ENCODE measurements at regions not wholly inside any gene's neighbourhood (a gene's known extent, or its start where the extent isn't known, plus 50 kb on each side); places are given as distances from the start of the nearest gene placed in this dataset.

DNA sequence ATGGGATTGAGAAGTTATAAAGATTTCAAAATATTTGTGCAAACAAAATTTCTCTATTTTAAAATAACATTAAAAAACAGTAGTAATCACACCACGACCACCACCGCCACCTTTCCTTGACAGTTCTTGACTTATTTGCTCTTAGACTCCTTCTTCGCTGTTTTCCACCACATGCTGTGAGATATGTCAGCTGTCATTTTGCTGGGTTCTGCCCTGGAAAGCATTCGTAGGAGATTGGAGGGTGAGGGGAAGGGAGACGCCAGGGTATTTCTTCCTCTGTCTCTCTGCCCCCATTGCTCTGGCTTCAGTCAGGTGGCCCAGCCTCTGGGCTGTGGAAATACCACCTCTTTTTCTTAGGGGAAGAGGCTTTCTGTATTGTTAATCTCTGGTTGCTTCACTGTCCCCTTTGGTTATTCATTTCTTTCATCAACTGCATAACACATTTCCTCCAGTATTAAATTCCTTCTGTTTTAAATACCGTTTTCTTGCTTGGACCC is 186.2 kb downstream of the NEDD1 start:
- Histone ChIP-seq H3K79me2 (no peaks in the 10 kb centered on the region), H3K27me3 (no peaks in the 10 kb centered on the region), H3K4me3 (no peak overlapping the region), H3K36me3 (replicated peaks; ENCODE audit: insufficient read depth, low read depth) (no peaks in the 10 kb centered on the region), H4K20me1 (ENCODE audit: insufficient read depth, poor library complexity, severe bottlenecking) (no peaks in the 10 kb centered on the region), H3K27ac (no peak overlapping the region), H3K9me3 (ENCODE audit: low read depth) (no peaks in the 10 kb centered on the region), H2AFZ (no peak overlapping the region), H3K4me1 (ENCODE audit: insufficient read depth) (no peaks in the 10 kb centered on the region), H3K4me2 (no peak overlapping the region), H3K9me2 (replicated peaks; ENCODE audit: insufficient read depth) (no peaks in the 10 kb centered on the region)
- DNase-seq (ENCODE audit: low spot score): no peak
- TF ChIP-seq EZH2phosphoT487 (IDR thresholded peaks at IDR 0.05; ENCODE audit: low read depth, severe bottlenecking, unreplicated experiment) (no peak), EZH2 (IDR thresholded peaks at IDR 0.05; ENCODE audit: borderline replicate concordance) (no peak)
- TF ChIP-seq, protein P1, sequence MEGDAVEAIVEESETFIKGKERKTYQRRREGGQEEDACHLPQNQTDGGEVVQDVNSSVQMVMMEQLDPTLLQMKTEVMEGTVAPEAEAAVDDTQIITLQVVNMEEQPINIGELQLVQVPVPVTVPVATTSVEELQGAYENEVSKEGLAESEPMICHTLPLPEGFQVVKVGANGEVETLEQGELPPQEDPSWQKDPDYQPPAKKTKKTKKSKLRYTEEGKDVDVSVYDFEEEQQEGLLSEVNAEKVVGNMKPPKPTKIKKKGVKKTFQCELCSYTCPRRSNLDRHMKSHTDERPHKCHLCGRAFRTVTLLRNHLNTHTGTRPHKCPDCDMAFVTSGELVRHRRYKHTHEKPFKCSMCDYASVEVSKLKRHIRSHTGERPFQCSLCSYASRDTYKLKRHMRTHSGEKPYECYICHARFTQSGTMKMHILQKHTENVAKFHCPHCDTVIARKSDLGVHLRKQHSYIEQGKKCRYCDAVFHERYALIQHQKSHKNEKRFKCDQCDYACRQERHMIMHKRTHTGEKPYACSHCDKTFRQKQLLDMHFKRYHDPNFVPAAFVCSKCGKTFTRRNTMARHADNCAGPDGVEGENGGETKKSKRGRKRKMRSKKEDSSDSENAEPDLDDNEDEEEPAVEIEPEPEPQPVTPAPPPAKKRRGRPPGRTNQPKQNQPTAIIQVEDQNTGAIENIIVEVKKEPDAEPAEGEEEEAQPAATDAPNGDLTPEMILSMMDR (IDR thresholded peaks at IDR 0.05; ENCODE audit: poor library complexity): no peak
- 75% methylated on average over 6 of the region's 6 CpGs for WGBS (ENCODE audit: low lambda C conversion rate, missing lambda C conversion rate)

DNA sequence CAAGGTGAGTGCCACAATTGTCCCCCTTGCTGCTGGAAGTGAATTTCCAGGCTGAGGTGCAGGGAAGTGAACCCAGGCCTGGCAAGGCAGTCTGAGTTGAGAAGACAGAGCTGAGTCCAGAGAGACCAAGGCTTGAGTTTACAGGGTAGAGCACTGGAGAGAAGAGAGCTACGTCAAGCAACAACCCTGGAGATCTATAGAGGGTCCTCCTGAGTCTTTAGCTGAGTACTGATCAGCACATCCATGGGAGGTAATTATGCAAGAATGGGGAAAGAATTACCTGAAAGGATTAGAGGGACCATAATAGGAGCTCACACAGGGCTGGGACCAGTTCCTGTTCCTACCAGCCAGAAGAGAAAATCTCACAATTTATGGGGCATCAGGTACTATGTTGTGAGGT is 190.7 kb downstream of the NEDD1 start:
- H3K27me3 ChIP-seq: no peaks in the 10 kb centered on the region
- TF ChIP-seq EZH2 (IDR thresholded peaks at IDR 0.05; ENCODE audit: borderline replicate concordance) (no peak), EZH2phosphoT487 (IDR thresholded peaks at IDR 0.05; ENCODE audit: low read depth, severe bottlenecking, unreplicated experiment) (no peak)
- TF ChIP-seq, protein P1 (IDR thresholded peaks at IDR 0.05; ENCODE audit: poor library complexity): no peak
- WGBS (ENCODE audit: low lambda C conversion rate, missing lambda C conversion rate): 80% methylated on average over 1 of the region's 1 CpG

DNA sequence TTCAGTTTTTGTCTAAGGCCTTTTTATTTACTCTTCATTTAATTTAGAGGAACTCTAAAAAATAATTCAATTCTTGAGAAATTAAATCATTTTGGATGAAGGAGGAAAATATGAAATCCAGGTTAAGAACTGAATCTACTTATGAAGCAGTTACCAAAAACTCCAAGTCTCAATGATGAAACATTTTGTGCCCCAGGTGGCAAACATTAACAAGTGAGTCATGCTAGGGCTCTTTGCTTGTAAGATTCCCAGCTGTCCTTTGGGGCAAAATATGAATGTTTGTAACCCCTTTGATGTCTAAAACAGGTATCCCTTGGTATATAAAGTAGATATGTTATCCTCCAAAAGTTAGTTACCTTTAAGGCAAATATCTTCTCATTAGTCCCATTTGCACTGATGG is 202.4 kb downstream of the NEDD1 start:
- Histone ChIP-seq H3K4me2 (no peak overlapping the region), H3K79me2 (no peaks in the 10 kb centered on the region), H2AFZ (no peak overlapping the region), H3K4me1 (ENCODE audit: insufficient read depth) (no peaks in the 10 kb centered on the region), H4K20me1 (ENCODE audit: insufficient read depth, poor library complexity, severe bottlenecking) (no peaks in the 10 kb centered on the region), H3K27me3 (no peaks in the 10 kb centered on the region), H3K4me3 (no peak overlapping the region), H3K9me3 (ENCODE audit: low read depth) (no peaks in the 10 kb centered on the region), H3K36me3 (replicated peaks; ENCODE audit: insufficient read depth, low read depth) (no peaks in the 10 kb centered on the region), H3K27ac (no peak overlapping the region), H3K9me2 (replicated peaks; ENCODE audit: insufficient read depth) (no peaks in the 10 kb centered on the region)
- DNase-seq (ENCODE audit: low spot score): no peak
- TF ChIP-seq EZH2phosphoT487 (IDR thresholded peaks at IDR 0.05; ENCODE audit: low read depth, severe bottlenecking, unreplicated experiment) (no peak), EZH2 (IDR thresholded peaks at IDR 0.05; ENCODE audit: borderline replicate concordance) (no peak)
- TF ChIP-seq, protein P1 (IDR thresholded peaks at IDR 0.05; ENCODE audit: poor library complexity): no peak

More for the DNA sequence above, 190.7 kb downstream of the NEDD1 start:
- H2AFZ ChIP-seq: no peak overlapping the region
- H3K4me2 ChIP-seq: no peak overlapping the region
- no peak overlapping the region for H3K4me3 ChIP-seq
- no peak overlapping the region for H3K27ac ChIP-seq
- no peaks in the 10 kb centered on the region for H3K36me3 ChIP-seq (replicated peaks; ENCODE audit: insufficient read depth, low read depth)
- no peaks in the 10 kb centered on the region for H3K9me2 ChIP-seq (replicated peaks; ENCODE audit: insufficient read depth)
- H3K79me2 ChIP-seq: no peaks in the 10 kb centered on the region
- no peaks in the 10 kb centered on the region for H3K9me3 ChIP-seq (ENCODE audit: low read depth)
- no peaks in the 10 kb centered on the region for H3K4me1 ChIP-seq (ENCODE audit: insufficient read depth)
- no peak for DNase-seq (ENCODE audit: low spot score)
- no peaks in the 10 kb centered on the region for H4K20me1 ChIP-seq (ENCODE audit: insufficient read depth, poor library complexity, severe bottlenecking)

DNA sequence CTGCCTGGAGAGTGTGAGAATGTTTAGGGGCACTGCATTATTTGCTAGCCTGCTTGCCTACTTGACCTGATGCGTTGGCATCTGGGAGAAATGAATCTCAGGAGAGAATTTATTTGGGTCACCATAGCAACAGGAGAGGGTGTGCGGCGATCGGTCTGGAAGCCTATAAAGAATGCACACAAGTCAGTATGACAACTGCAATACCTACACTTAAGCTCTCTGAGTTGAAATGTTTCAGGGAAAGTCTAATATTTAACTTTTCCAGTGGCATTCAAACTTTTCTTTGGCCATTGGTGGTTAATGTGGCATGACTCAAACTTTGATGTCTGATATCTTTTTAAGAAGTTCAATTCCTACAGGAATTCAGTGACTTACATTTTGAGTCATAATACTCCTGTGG is 205.1 kb downstream of the NEDD1 start:
- no peaks in the 10 kb centered on the region for H3K79me2 ChIP-seq
- H3K36me3 ChIP-seq (replicated peaks; ENCODE audit: insufficient read depth, low read depth): no peaks in the 10 kb centered on the region
- H3K9me3 ChIP-seq (ENCODE audit: low read depth): no peaks in the 10 kb centered on the region
- H3K27ac ChIP-seq: no peak overlapping the region
- H3K27me3 ChIP-seq: no peaks in the 10 kb centered on the region
- no peaks in the 10 kb centered on the region for H4K20me1 ChIP-seq (ENCODE audit: insufficient read depth, poor library complexity, severe bottlenecking)
- H2AFZ ChIP-seq: no peak overlapping the region
- no peaks in the 10 kb centered on the region for H3K9me2 ChIP-seq (replicated peaks; ENCODE audit: insufficient read depth)
- TF ChIP-seq, protein P1 (IDR thresholded peaks at IDR 0.05; ENCODE audit: poor library complexity): no peak
- TF ChIP-seq EZH2phosphoT487 (IDR thresholded peaks at IDR 0.05; ENCODE audit: low read depth, severe bottlenecking, unreplicated experiment) (no peak), EZH2 (IDR thresholded peaks at IDR 0.05; ENCODE audit: borderline replicate concordance) (no peak)
- no peak overlapping the region for H3K4me3 ChIP-seq
- 47% methylated on average over 4 of the region's 4 CpGs for WGBS (ENCODE audit: low lambda C conversion rate, missing lambda C conversion rate)
- H3K4me2 ChIP-seq: no peak overlapping the region
- DNase-seq (ENCODE audit: low spot score): no peak
- H3K4me1 ChIP-seq (ENCODE audit: insufficient read depth): no peaks in the 10 kb centered on the region
